ENCODE measurements at regions not wholly inside any gene's neighbourhood (a gene's known extent, or its start where the extent isn't known, plus 50 kb on each side); places are given as distances from the start of the nearest gene placed in this dataset.

GRCh38 chr5:30849931-30850710, 343.4 kb upstream of the CDH6 start:
- DNase-seq (ENCODE audit: low spot score) = no peak
- no peaks in the 10 kb centered on the region for H3K36me3 ChIP-seq
- H3K27me3 ChIP-seq (replicated peaks; ENCODE audit: insufficient read depth) = no peaks in the 10 kb centered on the region
- intact Hi-C loops (cut with DNase I) = no loop called here
- 70% methylated on average over 6 of the region's 6 CpGs for WGBS
- no peak overlapping the region for H3K27ac ChIP-seq
- no peak overlapping the region for H3K4me3 ChIP-seq
- TF ChIP-seq POLR2AphosphoS5 (IDR thresholded peaks at IDR 0.05) = no peak
- no peak for TF ChIP-seq POLR2A (IDR thresholded peaks at IDR 0.05)
- no peak for TF ChIP-seq CTCF (IDR thresholded peaks at IDR 0.05)
- H3K4me1 ChIP-seq (replicated peaks) = no peaks in the 10 kb centered on the region
- H3K9me3 ChIP-seq = no peaks in the 10 kb centered on the region

GRCh38 chr5:30846171-30846570, 347.3 kb upstream of the CDH6 start:
- intact Hi-C loops (cut with DNase I) = no loop called here
- Histone ChIP-seq H3K4me3 (no peak overlapping the region), H3K36me3 (no peaks in the 10 kb centered on the region), H3K27me3 (replicated peaks; ENCODE audit: insufficient read depth) (no peaks in the 10 kb centered on the region), H3K27ac (no peak overlapping the region), H3K9me3 (no peaks in the 10 kb centered on the region), H3K4me1 (replicated peaks) (no peaks in the 10 kb centered on the region)
- no peak for TF ChIP-seq POLR2AphosphoS5 (IDR thresholded peaks at IDR 0.05)
- TF ChIP-seq POLR2A (IDR thresholded peaks at IDR 0.05) = no peak
- TF ChIP-seq CTCF (IDR thresholded peaks at IDR 0.05) = no peak
- no peak for DNase-seq (ENCODE audit: low spot score)

GRCh38 chr5:30845194-30845593, 348.3 kb upstream of the CDH6 start:
- Histone ChIP-seq H3K27me3 (replicated peaks; ENCODE audit: insufficient read depth) (no peaks in the 10 kb centered on the region), H3K27ac (no peak overlapping the region), H3K4me3 (no peak overlapping the region), H3K9me3 (no peaks in the 10 kb centered on the region), H3K36me3 (no peaks in the 10 kb centered on the region), H3K4me1 (replicated peaks) (no peaks in the 10 kb centered on the region)
- TF ChIP-seq POLR2A (IDR thresholded peaks at IDR 0.05) (no peak), CTCF (IDR thresholded peaks at IDR 0.05) (no peak), POLR2AphosphoS5 (IDR thresholded peaks at IDR 0.05) (no peak)
- 68% methylated on average over 2 of the region's 2 CpGs for WGBS
- intact Hi-C loops (cut with DNase I) = no loop called here
- no peak for DNase-seq (ENCODE audit: low spot score)

GRCh38 chr5:30843541-30843940, 349.9 kb upstream of the CDH6 start:
- 89% methylated on average over 5 of the region's 5 CpGs for WGBS
- no peaks in the 10 kb centered on the region for H3K27me3 ChIP-seq (replicated peaks; ENCODE audit: insufficient read depth)
- TF ChIP-seq POLR2AphosphoS5 (IDR thresholded peaks at IDR 0.05) = no peak
- TF ChIP-seq CTCF (IDR thresholded peaks at IDR 0.05) = no peak
- no peak for TF ChIP-seq POLR2A (IDR thresholded peaks at IDR 0.05)
- no peak overlapping the region for H3K4me3 ChIP-seq
- DNase-seq (ENCODE audit: low spot score) = no peak
- no peak overlapping the region for H3K27ac ChIP-seq
- H3K4me1 ChIP-seq (replicated peaks) = no peaks in the 10 kb centered on the region
- H3K9me3 ChIP-seq = no peaks in the 10 kb centered on the region
- no peaks in the 10 kb centered on the region for H3K36me3 ChIP-seq
- intact Hi-C loops (cut with DNase I) = no loop called here

- Histone ChIP-seq H3K27ac (no peak overlapping the region), H3K27me3 (replicated peaks; ENCODE audit: insufficient read depth) (no peaks in the 10 kb centered on the region), H3K36me3 (no peaks in the 10 kb centered on the region), H3K9me3 (no peaks in the 10 kb centered on the region), H3K4me3 (no peak overlapping the region), H3K4me1 (replicated peaks) (no peaks in the 10 kb centered on the region)
- TF ChIP-seq POLR2A (IDR thresholded peaks at IDR 0.05) (no peak), CTCF (IDR thresholded peaks at IDR 0.05) (no peak), POLR2AphosphoS5 (IDR thresholded peaks at IDR 0.05) (no peak)
- intact Hi-C loops (cut with DNase I) = no loop called here
- 67% methylated on average over 3 of the region's 3 CpGs for WGBS
- no peak for DNase-seq (ENCODE audit: low spot score)
Observed at GRCh38 chr5:30839956-30840355, 353.5 kb upstream of the CDH6 start.

Data from prostate gland (tissue), 2 donors.